GM21576 (cell line): ENCODE measurements at regions not wholly inside any gene's neighbourhood (a gene's known extent, or its start where the extent isn't known, plus 50 kb on each side); places are given as distances from the start of the nearest gene placed in this dataset.

Source experiments
- ATAC-seq: cut with Tn5 transposase; IDR thresholded peaks from one replicate; pipeline ENCODE4 v1.9.1; 2021; ENCODE audit warnings: mild to moderate bottlenecking, moderate library complexity; ENCODE audit not compliant: unreplicated experiment

GRCh38 chr2:176496761-176497160, 227.5 kb downstream of the MTX2 start:
- no peak for ATAC-seq

DNA sequence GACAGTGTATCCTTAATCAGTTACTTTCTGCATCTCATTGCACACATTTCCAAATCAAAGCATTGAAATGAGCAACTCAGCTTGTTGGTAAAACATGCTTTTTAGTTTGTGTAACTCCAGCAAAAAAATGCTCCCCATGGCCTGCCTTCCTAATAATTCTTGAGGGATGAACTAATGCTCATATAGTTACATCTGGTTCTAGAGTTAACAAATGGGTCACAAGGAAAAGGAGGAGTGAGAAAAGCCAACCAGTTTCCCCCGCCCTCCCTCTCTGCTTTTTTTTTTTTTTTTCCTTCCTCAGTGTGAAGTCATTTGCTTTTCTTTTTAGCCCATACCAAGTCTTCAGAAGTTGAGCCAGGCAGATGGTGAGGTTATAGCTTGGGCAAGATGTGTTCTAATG, 231.7 kb downstream of the MTX2 start:
- no peak for ATAC-seq

- no peak for ATAC-seq
These were observed 232.4 kb downstream of the MTX2 start for GRCh38 chr2:176501617-176502016.

DNA sequence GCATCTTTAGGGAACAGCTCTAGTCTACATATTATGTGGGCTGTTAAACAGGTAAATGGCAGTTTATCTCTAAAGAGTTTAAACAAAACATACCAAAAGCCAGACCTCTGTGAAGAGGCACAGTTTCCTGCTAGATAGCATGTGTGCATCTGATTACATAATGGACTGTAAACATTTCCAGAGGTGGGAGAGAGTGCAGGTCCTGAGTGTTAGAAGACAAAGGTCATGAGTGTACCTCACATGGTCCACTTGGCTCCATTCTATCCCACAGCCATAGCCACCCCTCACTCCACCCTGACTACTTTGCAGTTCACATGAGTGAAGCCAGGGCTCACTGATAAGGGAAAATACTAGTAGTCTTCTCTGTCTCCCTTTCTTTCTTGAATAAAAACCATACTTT, 233.4 kb downstream of the MTX2 start:
- no peak for ATAC-seq

DNA sequence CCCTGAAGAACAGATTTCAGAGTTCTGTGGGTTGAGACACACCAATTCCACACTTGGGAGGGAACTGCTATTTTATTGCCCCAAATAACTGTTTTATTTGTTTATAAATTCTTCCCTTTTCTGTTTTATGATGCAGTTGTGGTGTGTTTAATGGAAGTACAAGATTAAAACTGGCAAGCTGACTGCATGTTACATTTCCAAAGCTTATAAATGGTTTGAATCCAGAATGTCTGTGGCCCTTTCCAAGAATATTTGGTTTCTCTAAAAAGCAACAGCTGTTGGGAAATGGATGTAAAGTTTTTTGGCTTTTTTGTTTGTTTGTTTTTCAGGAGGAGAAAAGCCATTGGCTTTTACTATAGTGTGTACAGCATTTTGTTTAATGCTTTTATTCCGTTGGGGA, 234.5 kb downstream of the MTX2 start:
- ATAC-seq = no peak

DNA sequence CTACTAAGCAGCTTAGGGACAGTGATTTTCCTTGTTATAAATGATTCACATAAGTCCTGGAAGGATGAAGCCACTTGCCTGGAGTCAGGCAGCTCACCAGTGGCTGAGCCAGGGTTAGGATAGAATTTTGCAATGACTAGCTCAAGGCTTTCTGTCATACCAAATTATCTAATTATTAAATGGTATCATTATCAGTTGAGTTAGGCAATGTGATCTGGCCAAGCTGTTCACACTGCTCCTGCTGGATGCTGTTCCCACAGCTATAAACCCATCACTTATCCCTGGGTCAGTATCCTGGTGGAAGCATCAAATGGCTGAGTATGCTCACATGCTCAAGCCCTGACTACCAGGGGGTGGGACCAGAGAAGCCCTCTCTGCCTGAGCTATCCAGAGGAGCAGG, 235.2 kb downstream of the MTX2 start:
- ATAC-seq = no peak

- no peak for ATAC-seq
These were observed 238.5 kb downstream of the MTX2 start for GRCh38 chr2:176507786-176508185.

DNA sequence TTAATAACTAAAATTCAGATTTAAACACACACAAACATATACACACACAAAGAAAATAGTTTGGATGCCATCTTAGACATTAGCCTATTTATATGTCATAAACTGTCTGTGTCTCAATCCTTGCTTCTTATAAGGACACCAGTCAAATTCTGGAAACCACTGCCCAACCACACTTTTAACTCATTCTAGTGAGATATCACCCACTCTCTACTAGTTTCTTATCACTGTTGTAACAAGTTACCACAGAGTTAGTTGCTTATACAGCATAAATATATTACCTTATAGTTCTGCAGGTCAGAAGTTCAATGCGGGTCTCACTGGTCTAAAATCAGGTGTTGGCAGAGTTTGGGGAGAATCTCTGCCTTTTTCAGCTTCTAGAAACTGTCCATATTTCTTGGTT, 239.1 kb downstream of the MTX2 start:
- ATAC-seq = no peak

GRCh38 chr2:176508984-176509740, 239.9 kb downstream of the MTX2 start:
- ATAC-seq = peak; percentile 81

- ATAC-seq = no peak
These were observed 245.0 kb downstream of the MTX2 start for GRCh38 chr2:176514276-176514675.

GRCh38 chr2:176514805-176515500, 245.7 kb downstream of the MTX2 start:
- ATAC-seq = no peak

- no peak for ATAC-seq
These were observed 246.9 kb downstream of the MTX2 start for GRCh38 chr2:176516051-176516602.

- ATAC-seq = no peak
These were observed 249.6 kb downstream of the MTX2 start for GRCh38 chr2:176518823-176519222.

- no peak for ATAC-seq
These were observed 252.8 kb downstream of the MTX2 start for GRCh38 chr2:176521878-176522670.

DNA sequence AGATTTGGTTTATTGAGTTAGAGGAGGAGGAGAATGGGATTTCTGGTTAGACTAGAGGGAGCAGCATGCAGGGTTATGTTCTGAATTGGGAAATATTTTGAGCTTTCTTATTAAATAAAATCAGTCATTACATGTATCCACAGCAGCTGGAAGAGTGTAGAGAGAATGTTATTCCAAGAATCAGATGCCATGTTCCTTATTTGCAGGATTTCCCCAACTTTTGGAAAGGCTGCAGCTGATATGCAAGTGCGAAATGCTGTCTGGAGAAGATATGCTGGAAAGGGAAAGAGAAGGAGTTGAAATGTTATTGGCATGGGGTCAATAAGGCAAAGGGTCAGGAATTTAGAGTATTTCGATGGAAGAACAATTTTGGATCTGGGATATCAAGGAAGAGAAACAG, 255.8 kb downstream of the MTX2 start:
- no peak for ATAC-seq

GRCh38 chr2:176526995-176527901, 258.0 kb downstream of the MTX2 start:
- no peak for ATAC-seq

DNA sequence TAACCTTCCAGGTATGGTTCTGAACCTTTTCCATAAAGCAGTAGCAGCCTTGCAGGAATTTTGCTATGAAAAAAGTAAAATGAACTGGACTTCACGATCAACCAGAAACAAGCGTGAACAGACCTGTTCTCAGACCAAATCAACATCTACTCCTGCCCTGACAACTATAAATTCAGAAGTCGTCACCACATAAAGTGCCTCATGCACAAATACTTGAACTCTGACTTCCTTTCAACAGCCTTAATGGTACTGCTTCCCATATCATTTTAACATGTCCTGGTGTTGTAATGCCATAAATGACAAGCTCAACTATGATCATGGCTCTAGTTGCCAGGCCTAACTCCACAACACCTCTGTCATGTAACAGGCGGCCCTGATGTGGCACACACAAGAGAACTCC, 262.4 kb downstream of the MTX2 start:
- ATAC-seq = no peak

DNA sequence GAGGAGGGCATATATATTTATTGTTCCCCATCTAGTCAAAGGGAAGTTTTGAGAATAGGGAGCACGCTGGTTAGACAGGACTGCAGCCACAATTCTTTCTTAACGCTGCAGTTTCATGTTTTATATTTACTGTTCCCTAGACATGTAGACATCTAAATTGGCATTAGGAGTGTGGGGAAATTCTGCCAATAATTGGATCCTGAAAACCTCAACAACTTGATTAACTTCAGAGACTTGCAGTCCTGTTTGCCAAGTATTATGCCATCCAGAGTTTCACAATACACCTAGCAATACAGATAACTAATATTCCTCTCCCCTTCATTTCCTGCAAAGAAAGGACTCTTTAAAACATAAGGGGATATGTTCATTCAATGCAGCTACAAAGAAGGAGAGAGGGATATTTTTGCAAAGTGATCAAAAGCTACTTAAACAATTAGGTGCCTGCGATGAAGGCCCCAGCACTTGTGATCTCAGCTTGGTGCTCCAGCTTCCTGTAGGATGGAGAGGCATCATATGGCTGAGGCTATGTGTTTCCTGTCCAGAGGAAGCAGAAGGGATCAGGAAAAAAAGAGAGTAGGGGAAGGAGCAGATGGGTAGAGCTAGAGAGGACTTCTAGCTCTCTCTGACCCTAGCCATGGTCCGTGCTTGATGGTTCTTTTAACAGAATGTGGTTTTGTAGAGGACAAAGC, 264.4 kb downstream of the MTX2 start:
- no peak for ATAC-seq

DNA sequence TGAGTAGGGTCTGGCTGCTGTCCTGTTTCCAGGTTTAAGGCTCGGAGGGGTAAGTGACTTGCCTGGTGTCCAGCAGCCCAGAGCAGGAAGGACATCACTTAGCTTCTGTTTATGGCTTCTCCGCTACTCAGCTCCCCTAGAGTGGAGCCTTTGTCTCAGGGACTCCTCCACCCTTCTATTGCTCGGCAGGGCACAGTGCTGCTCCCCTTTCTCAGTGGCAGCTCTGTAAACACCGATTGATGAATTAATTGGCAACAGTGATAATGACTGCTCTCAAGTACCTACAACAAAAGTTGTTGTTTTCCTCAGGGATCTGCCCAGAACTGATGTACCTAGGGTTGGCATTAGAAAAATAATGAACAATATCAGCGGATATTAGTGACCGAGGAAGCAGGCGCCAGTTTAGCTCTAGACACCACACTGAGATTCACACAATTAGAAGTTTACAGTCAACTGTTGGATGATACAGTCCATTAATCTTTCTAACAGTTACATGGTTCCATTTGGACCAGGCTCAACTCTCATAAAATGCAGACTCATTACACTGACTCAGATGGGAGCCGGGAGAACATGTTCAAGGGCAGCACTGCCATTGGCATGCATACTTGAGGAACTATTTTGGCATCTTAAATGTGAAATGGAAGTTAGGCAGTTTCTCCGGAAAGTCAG, 265.7 kb downstream of the MTX2 start:
- no peak for ATAC-seq
